ENCODE measurements at regions not wholly inside any gene's neighbourhood (a gene's known extent, or its start where the extent isn't known, plus 50 kb on each side); places are given as distances from the start of the nearest gene placed in this dataset. TPM values are rescaled to one million over a fixed set of nuclear protein-coding genes. Genes with fewer than 3 reads are reported as not detected.

GRCh38 chrX:53738370-53738906 is 51.9 kb upstream of the HUWE1 start:
- no peak overlapping the region for H3K4me3 ChIP-seq (ENCODE audit: low read depth in 1 of 3, low read length in 3 of 3)
- TF ChIP-seq EGR1 (IDR thresholded peaks at IDR 0.05; ENCODE audit: low read depth in 2 of 2) (no peak), HNF4A (conservative IDR thresholded peaks at IDR 0.05) (no peak), JUND (IDR thresholded peaks at IDR 0.05) (no peak), HNF4G (IDR thresholded peaks at IDR 0.05) (no peak), ATF3 (IDR thresholded peaks at IDR 0.05) (no peak), RXRA (IDR thresholded peaks at IDR 0.05) (no peak), CTCF (IDR thresholded peaks at IDR 0.05; ENCODE audit: low read depth, low read length, missing input control) (no peak), SP1 (IDR thresholded peaks at IDR 0.05) (no peak), REST (IDR thresholded peaks at IDR 0.05) (no peak), GABPA (IDR thresholded peaks at IDR 0.05 in 1 of 2, conservative IDR thresholded peaks at IDR 0.05 in 1 of 2) (no peak), FOXA2 (IDR thresholded peaks at IDR 0.05) (no peak), YY1 (IDR thresholded peaks at IDR 0.05) (no peak), RAD21 (IDR thresholded peaks at IDR 0.05) (no peak), FOXA1 (IDR thresholded peaks at IDR 0.05) (no peak), NR2F2 (IDR thresholded peaks at IDR 0.05) (no peak), ZBTB33 (IDR thresholded peaks at IDR 0.05) (no peak), TAF1 (conservative IDR thresholded peaks at IDR 0.05) (no peak)
- TF ChIP-seq, protein P1, sequence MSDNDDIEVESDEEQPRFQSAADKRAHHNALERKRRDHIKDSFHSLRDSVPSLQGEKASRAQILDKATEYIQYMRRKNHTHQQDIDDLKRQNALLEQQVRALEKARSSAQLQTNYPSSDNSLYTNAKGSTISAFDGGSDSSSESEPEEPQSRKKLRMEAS (IDR thresholded peaks at IDR 0.05), result no peak
- no peaks in the 10 kb centered on the region for H3K4me1 ChIP-seq (ENCODE audit: control insufficient read depth in 4 of 4, insufficient read depth in 4 of 4, low read length in 3 of 4)
- no peak for DNase-seq (ENCODE audit: low spot score)
- 40% methylated on average over 1 of the region's 4 CpGs for WGBS
- no peak overlapping the region for H3K9ac ChIP-seq (ENCODE audit: low read depth in 1 of 2, low read length in 2 of 2)
- H3K36me3 ChIP-seq (ENCODE audit: control insufficient read depth in 4 of 4, insufficient read depth in 3 of 4, low read depth in 1 of 4, low read length in 3 of 4), result no peaks in the 10 kb centered on the region
- H3K27ac ChIP-seq (ENCODE audit: low read depth in 1 of 2, low read length in 2 of 2), result no peak overlapping the region
- H3K27me3 ChIP-seq (ENCODE audit: control insufficient read depth in 4 of 4, insufficient read depth in 4 of 4, low read length in 3 of 4), result peaks cover 0 to 3% (median 0%) of the 10 kb centered on the region in 4 donors
- H3K9me3 ChIP-seq (ENCODE audit: control insufficient read depth in 4 of 4, low read length in 3 of 4), result no peaks in the 10 kb centered on the region

Small RNAs in the stretch of these regions (small RNA-seq; reads per million reads assigned to genes)
- gene BX323845.1 (not detected), gene BX323845.2 (not detected)
